ENCODE measurements at regions not wholly inside any gene's neighbourhood (a gene's known extent, or its start where the extent isn't known, plus 50 kb on each side); places are given as distances from the start of the nearest gene placed in this dataset.

DNA sequence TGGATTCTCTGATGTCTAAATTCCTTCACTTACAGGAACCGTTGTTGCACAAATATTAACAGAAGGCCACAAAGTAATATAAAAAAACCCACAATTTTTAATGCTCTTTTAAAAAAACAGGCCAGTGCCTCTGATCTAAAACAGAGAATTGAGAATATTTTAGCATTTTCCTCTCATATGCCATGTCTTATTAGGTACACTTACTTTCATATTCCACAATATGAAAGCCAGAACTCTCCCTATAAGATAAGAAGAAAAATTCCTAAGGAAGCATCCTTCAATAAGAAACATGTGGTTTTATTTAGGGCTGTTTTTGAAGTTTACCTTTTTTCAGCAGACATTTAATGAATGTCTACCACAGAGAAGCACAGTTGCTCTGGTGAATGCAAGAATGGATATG lies 214.5 kb downstream of the FAT3 start:
- Histone ChIP-seq H3K27ac (ENCODE audit: insufficient read depth, low read length) (no peak overlapping the region), H3K9me3 (ENCODE audit: control insufficient read depth, insufficient read depth, low read depth, low read length) (no peaks in the 10 kb centered on the region), H3K36me3 (ENCODE audit: control insufficient read depth, insufficient read depth, low read length) (no peaks in the 10 kb centered on the region), H3K4me2 (ENCODE audit: extremely low read depth, insufficient read depth, low read length) (no peak overlapping the region), H2AFZ (ENCODE audit: low read length) (no peak overlapping the region), H3K4me3 (replicated peaks in 1 of 4; ENCODE audit: control extremely low read depth in 1 of 4, insufficient read depth in 1 of 4, low read depth in 3 of 4, low read length in 4 of 4) (no peak overlapping the region), H3K79me2 (ENCODE audit: control insufficient read depth, insufficient read depth, low read length) (no peaks in the 10 kb centered on the region), H3K9ac (ENCODE audit: insufficient read depth, low read length) (no peak overlapping the region), H4K20me1 (ENCODE audit: control insufficient read depth, extremely low read depth, insufficient read depth, low read length) (no peaks in the 10 kb centered on the region), H3K4me1 (ENCODE audit: control insufficient read depth, extremely low read depth, insufficient read depth, low read length) (no peaks in the 10 kb centered on the region), H3K27me3 (ENCODE audit: control insufficient read depth, insufficient read depth, low read length) (no peaks in the 10 kb centered on the region)
- TF ChIP-seq CTCF (conservative IDR thresholded peaks at IDR 0.05 in 1 of 2, IDR thresholded peaks at IDR 0.05 in 1 of 2; ENCODE audit: low read depth in 1 of 2, low read length in 2 of 2) (no peak), EZH2 (IDR thresholded peaks at IDR 0.05; ENCODE audit: low read length, missing control alignments) (no peak)
- DNase-seq (ENCODE audit: low read depth in 2 of 2) = no peak

DNA sequence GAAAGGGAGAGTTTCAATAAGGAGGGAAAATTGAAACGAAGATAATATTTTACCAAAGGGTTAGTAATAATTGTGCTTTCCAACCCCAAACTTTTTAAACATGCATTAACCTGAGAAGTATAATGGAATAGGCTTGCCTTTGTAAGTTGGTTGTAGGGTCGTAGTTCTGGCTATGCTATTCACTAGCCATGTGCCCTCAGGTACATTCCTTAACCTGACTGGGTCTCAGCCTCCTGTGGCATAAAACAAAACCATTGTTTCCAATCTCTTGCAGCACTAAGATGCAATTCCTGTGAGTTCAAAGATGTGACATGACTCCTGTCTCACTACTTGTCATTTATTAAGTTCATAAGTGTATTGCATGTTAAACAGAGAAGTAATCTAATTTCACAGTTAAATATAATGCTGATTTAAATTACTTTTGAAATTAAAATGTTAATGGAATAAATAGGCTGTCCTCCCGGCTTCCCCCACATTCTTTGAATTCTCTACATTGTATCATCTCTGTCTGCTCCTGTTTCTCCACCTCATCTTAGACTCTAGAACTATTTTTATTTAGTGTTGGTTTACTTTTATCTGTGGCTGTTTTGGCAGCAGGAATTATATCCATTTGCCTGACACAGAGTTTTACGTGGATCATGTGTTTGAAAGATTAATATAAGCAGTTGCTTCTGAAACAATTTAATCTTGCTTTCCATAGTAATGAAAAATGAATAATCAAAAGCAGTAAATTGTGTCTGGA lies 216.3 kb downstream of the FAT3 start:
- no peaks in the 10 kb centered on the region for H3K79me2 ChIP-seq (ENCODE audit: control insufficient read depth, insufficient read depth, low read length)
- H3K4me1 ChIP-seq (ENCODE audit: control insufficient read depth, extremely low read depth, insufficient read depth, low read length) = no peaks in the 10 kb centered on the region
- no peak for TF ChIP-seq CTCF (conservative IDR thresholded peaks at IDR 0.05 in 1 of 2, IDR thresholded peaks at IDR 0.05 in 1 of 2; ENCODE audit: low read depth in 1 of 2, low read length in 2 of 2)
- no peak for TF ChIP-seq EZH2 (IDR thresholded peaks at IDR 0.05; ENCODE audit: low read length, missing control alignments)
- no peak overlapping the region for H3K4me2 ChIP-seq (ENCODE audit: extremely low read depth, insufficient read depth, low read length)
- peak in 1 of 2 donors; percentile 14 for DNase-seq (ENCODE audit: low read depth in 2 of 2)
- no peaks in the 10 kb centered on the region for H3K27me3 ChIP-seq (ENCODE audit: control insufficient read depth, insufficient read depth, low read length)
- no peak overlapping the region for H3K9ac ChIP-seq (ENCODE audit: insufficient read depth, low read length)
- H4K20me1 ChIP-seq (ENCODE audit: control insufficient read depth, extremely low read depth, insufficient read depth, low read length) = no peaks in the 10 kb centered on the region
- H3K4me3 ChIP-seq (replicated peaks in 1 of 4; ENCODE audit: control extremely low read depth in 1 of 4, insufficient read depth in 1 of 4, low read depth in 3 of 4, low read length in 4 of 4) = no peak overlapping the region
- no peaks in the 10 kb centered on the region for H3K9me3 ChIP-seq (ENCODE audit: control insufficient read depth, insufficient read depth, low read depth, low read length)
- H3K36me3 ChIP-seq (ENCODE audit: control insufficient read depth, insufficient read depth, low read length) = no peaks in the 10 kb centered on the region
- no peak overlapping the region for H3K27ac ChIP-seq (ENCODE audit: insufficient read depth, low read length)
- H2AFZ ChIP-seq (ENCODE audit: low read length) = no peak overlapping the region

DNA sequence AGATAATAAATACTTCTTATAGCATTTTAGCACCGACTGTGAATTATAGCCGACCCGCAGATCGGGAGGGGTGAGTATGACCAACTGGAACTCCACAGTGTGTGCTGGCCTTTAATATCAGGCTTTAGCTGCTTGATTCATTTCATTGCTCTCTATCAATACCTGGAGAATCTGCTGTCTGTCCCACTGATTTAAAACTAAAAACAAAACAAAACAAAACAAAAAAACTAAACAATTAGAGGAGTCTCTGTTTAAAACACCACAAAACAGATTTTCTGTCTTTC lies 216.8 kb downstream of the FAT3 start:
- no peaks in the 10 kb centered on the region for H3K36me3 ChIP-seq (ENCODE audit: control insufficient read depth, insufficient read depth, low read length)
- DNase-seq (ENCODE audit: low read depth in 2 of 2) = no peak
- no peaks in the 10 kb centered on the region for H4K20me1 ChIP-seq (ENCODE audit: control insufficient read depth, extremely low read depth, insufficient read depth, low read length)
- H3K4me3 ChIP-seq (replicated peaks in 1 of 4; ENCODE audit: control extremely low read depth in 1 of 4, insufficient read depth in 1 of 4, low read depth in 3 of 4, low read length in 4 of 4) = no peak overlapping the region
- H3K79me2 ChIP-seq (ENCODE audit: control insufficient read depth, insufficient read depth, low read length) = no peaks in the 10 kb centered on the region
- no peak for TF ChIP-seq CTCF (conservative IDR thresholded peaks at IDR 0.05 in 1 of 2, IDR thresholded peaks at IDR 0.05 in 1 of 2; ENCODE audit: low read depth in 1 of 2, low read length in 2 of 2)
- no peak for TF ChIP-seq EZH2 (IDR thresholded peaks at IDR 0.05; ENCODE audit: low read length, missing control alignments)
- H3K9ac ChIP-seq (ENCODE audit: insufficient read depth, low read length) = no peak overlapping the region
- H3K4me2 ChIP-seq (ENCODE audit: extremely low read depth, insufficient read depth, low read length) = no peak overlapping the region
- no peak overlapping the region for H3K27ac ChIP-seq (ENCODE audit: insufficient read depth, low read length)
- no peaks in the 10 kb centered on the region for H3K9me3 ChIP-seq (ENCODE audit: control insufficient read depth, insufficient read depth, low read depth, low read length)
- H2AFZ ChIP-seq (ENCODE audit: low read length) = no peak overlapping the region
- H3K4me1 ChIP-seq (ENCODE audit: control insufficient read depth, extremely low read depth, insufficient read depth, low read length) = no peaks in the 10 kb centered on the region
- H3K27me3 ChIP-seq (ENCODE audit: control insufficient read depth, insufficient read depth, low read length) = no peaks in the 10 kb centered on the region
